ENCODE measurements at regions not wholly inside any gene's neighbourhood (a gene's known extent, or its start where the extent isn't known, plus 50 kb on each side); places are given as distances from the start of the nearest gene placed in this dataset.

DNA sequence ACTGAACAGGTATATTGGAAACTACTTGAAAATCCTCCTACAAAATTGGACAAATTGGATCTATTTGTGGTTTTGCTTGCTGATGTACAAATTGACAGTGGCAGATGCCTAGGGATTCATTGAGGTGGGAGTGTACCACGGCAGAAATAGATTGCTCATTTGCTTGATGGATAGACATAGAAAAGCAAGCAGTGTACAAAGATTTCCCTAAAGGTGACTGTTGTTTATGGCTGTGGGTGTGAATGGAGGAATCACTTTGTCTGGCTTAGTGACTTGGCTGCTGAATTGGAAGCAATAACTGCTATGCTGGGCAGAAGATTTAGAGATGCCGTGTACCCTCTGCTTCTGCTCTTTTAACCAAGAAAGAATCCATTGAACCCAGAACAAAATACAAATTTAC, 191.0 kb upstream of the GRID2 start:
- TF ChIP-seq, protein P1, sequence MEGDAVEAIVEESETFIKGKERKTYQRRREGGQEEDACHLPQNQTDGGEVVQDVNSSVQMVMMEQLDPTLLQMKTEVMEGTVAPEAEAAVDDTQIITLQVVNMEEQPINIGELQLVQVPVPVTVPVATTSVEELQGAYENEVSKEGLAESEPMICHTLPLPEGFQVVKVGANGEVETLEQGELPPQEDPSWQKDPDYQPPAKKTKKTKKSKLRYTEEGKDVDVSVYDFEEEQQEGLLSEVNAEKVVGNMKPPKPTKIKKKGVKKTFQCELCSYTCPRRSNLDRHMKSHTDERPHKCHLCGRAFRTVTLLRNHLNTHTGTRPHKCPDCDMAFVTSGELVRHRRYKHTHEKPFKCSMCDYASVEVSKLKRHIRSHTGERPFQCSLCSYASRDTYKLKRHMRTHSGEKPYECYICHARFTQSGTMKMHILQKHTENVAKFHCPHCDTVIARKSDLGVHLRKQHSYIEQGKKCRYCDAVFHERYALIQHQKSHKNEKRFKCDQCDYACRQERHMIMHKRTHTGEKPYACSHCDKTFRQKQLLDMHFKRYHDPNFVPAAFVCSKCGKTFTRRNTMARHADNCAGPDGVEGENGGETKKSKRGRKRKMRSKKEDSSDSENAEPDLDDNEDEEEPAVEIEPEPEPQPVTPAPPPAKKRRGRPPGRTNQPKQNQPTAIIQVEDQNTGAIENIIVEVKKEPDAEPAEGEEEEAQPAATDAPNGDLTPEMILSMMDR (IDR thresholded peaks at IDR 0.05 in 8 of 11, conservative IDR thresholded peaks at IDR 0.05 in 3 of 11), result no peak
- TF ChIP-seq POLR2AphosphoS5 (IDR thresholded peaks at IDR 0.05), result no peak

Data from spleen (tissue), 7 donors.